ENCODE measurements at regions not wholly inside any gene's neighbourhood (a gene's known extent, or its start where the extent isn't known, plus 50 kb on each side); places are given as distances from the start of the nearest gene placed in this dataset.

DNA sequence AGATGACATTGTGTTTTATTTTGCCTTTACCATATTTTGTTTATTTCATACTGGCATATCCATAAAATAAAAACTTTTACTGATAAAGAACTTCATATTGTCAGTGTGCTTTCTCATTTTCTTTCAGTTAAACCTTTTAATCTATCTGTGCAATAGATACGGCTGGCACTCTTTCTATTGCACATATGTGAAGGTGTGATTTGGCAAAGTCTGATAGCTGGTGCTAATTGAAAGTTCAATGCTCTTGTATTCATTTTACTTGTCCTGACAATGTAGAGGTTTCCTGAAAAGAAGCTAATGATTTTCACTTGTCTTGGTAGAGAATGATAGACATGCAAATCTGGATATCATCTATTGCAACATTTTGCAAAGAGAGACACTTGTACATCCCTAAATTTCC is 467.0 kb downstream of the NSUN3 start:
- H3K4me3 ChIP-seq (ENCODE audit: low read depth, low read length): no peak overlapping the region
- no peak for TF ChIP-seq CTCF (IDR thresholded peaks at IDR 0.05; ENCODE audit: borderline replicate concordance, insufficient read depth, low read depth, low read length)

GRCh38 chr3:94532951-94533350 is 470.1 kb downstream of the NSUN3 start:
- TF ChIP-seq CTCF (IDR thresholded peaks at IDR 0.05; ENCODE audit: borderline replicate concordance, insufficient read depth, low read depth, low read length): no peak

GRCh38 chr3:94539937-94540336 is 477.1 kb downstream of the NSUN3 start:
- TF ChIP-seq CTCF (IDR thresholded peaks at IDR 0.05; ENCODE audit: borderline replicate concordance, insufficient read depth, low read depth, low read length): no peak
- no peak overlapping the region for H3K4me3 ChIP-seq (ENCODE audit: low read depth, low read length)

More at GRCh38 chr3:94532951-94533350, 470.1 kb downstream of the NSUN3 start:
- H3K4me3 ChIP-seq (ENCODE audit: low read depth, low read length): no peak overlapping the region

DNA sequence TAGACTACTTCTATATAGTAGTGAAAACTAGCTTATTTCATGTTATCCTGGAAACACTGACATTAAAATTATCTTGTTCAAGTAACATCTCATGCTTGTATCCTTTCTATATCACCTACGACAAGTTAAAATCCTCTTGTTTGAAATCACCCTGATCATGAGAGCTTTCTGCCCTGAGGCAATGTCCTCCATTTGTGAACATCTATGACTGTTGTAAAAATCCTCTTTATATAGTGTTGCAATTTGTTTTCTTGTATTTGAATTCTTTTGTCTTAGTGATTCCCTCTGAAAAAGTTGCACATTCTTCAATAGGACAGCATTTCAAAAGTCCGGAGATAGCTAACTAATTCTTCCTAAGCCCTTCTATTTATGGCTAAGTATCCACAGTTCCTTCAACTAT is 480.3 kb downstream of the NSUN3 start:
- H3K4me3 ChIP-seq (ENCODE audit: low read depth, low read length): no peak overlapping the region
- TF ChIP-seq CTCF (IDR thresholded peaks at IDR 0.05; ENCODE audit: borderline replicate concordance, insufficient read depth, low read depth, low read length): no peak

- H3K4me3 ChIP-seq (ENCODE audit: low read depth, low read length): no peak overlapping the region
- TF ChIP-seq CTCF (IDR thresholded peaks at IDR 0.05; ENCODE audit: borderline replicate concordance, insufficient read depth, low read depth, low read length): no peak
Observed at GRCh38 chr3:94544131-94544789, 481.4 kb downstream of the NSUN3 start.

- no peak overlapping the region for H3K4me3 ChIP-seq (ENCODE audit: low read depth, low read length)
- no peak for TF ChIP-seq CTCF (IDR thresholded peaks at IDR 0.05; ENCODE audit: borderline replicate concordance, insufficient read depth, low read depth, low read length)
Observed at GRCh38 chr3:94548581-94549316, 485.9 kb downstream of the NSUN3 start.

GRCh38 chr3:94561094-94561493 is 498.2 kb downstream of the NSUN3 start:
- no peak overlapping the region for H3K4me3 ChIP-seq (ENCODE audit: low read depth, low read length)
- TF ChIP-seq CTCF (IDR thresholded peaks at IDR 0.05; ENCODE audit: borderline replicate concordance, insufficient read depth, low read depth, low read length): no peak

Measured in GM12875 (cell line).